GM18517 (cell line): ENCODE measurements at regions not wholly inside any gene's neighbourhood (a gene's known extent, or its start where the extent isn't known, plus 50 kb on each side); places are given as distances from the start of the nearest gene placed in this dataset.
"Not testable (repeated sequence)": the region's sequence is repeated elsewhere in the genome, so short reads cannot be mapped to it uniquely, and the experiment has no call there.

Source experiments
- ATAC-seq: cut with Tn5 transposase; IDR thresholded peaks from one replicate; pipeline ENCODE4 v1.9.1; 2021; ENCODE audit warnings: mild to moderate bottlenecking, moderate library complexity; ENCODE audit not compliant: unreplicated experiment

GRCh38 chr18:10164271-10165071 is 250.7 kb downstream of the VAPA start:
- ATAC-seq = no peak

GRCh38 chr18:10166164-10166807 is 252.5 kb downstream of the VAPA start:
- ATAC-seq = no peak

GRCh38 chr18:10167759-10168158 is 253.9 kb downstream of the VAPA start:
- no peak for ATAC-seq

GRCh38 chr18:10168477-10168876 is 254.7 kb downstream of the VAPA start:
- ATAC-seq = no peak

- no peak for ATAC-seq
Measured at GRCh38 chr18:10169064-10169562, 255.3 kb downstream of the VAPA start.

GRCh38 chr18:10169814-10170213 is 256.0 kb downstream of the VAPA start:
- ATAC-seq = no peak

- ATAC-seq = no peak
Measured at GRCh38 chr18:10170375-10170774, 256.6 kb downstream of the VAPA start.

- not testable (repeated sequence) for ATAC-seq
Measured at GRCh38 chr18:10175333-10175732, 261.5 kb downstream of the VAPA start.

GRCh38 chr18:10179326-10179725 is 265.5 kb downstream of the VAPA start:
- ATAC-seq = not testable (repeated sequence)

GRCh38 chr18:10182009-10182624 is 268.3 kb downstream of the VAPA start:
- no peak for ATAC-seq

- ATAC-seq = no peak
Measured at GRCh38 chr18:10184776-10185175, 269.7 kb upstream of the APCDD1 start.

GRCh38 chr18:10188971-10189810 is 265.2 kb upstream of the APCDD1 start:
- no peak for ATAC-seq

- ATAC-seq = no peak
Measured at GRCh38 chr18:10190564-10190963, 263.9 kb upstream of the APCDD1 start.

GRCh38 chr18:10193444-10193843 is 261.0 kb upstream of the APCDD1 start:
- ATAC-seq = no peak

GRCh38 chr18:10194592-10194991 is 259.8 kb upstream of the APCDD1 start:
- no peak for ATAC-seq

GRCh38 chr18:10195529-10195928 is 258.9 kb upstream of the APCDD1 start:
- ATAC-seq = no peak

GRCh38 chr18:10197097-10197496 is 257.3 kb upstream of the APCDD1 start:
- no peak for ATAC-seq

- ATAC-seq = no peak
Measured at GRCh38 chr18:10201226-10201625, 253.2 kb upstream of the APCDD1 start.

- no peak for ATAC-seq
Measured at GRCh38 chr18:10201659-10202058, 252.8 kb upstream of the APCDD1 start.

GRCh38 chr18:10202845-10203321 is 251.6 kb upstream of the APCDD1 start:
- no peak for ATAC-seq

GRCh38 chr18:10205151-10205550 is 249.3 kb upstream of the APCDD1 start:
- ATAC-seq = no peak
